ENCODE measurements at regions not wholly inside any gene's neighbourhood (a gene's known extent, or its start where the extent isn't known, plus 50 kb on each side); places are given as distances from the start of the nearest gene placed in this dataset.

DNA sequence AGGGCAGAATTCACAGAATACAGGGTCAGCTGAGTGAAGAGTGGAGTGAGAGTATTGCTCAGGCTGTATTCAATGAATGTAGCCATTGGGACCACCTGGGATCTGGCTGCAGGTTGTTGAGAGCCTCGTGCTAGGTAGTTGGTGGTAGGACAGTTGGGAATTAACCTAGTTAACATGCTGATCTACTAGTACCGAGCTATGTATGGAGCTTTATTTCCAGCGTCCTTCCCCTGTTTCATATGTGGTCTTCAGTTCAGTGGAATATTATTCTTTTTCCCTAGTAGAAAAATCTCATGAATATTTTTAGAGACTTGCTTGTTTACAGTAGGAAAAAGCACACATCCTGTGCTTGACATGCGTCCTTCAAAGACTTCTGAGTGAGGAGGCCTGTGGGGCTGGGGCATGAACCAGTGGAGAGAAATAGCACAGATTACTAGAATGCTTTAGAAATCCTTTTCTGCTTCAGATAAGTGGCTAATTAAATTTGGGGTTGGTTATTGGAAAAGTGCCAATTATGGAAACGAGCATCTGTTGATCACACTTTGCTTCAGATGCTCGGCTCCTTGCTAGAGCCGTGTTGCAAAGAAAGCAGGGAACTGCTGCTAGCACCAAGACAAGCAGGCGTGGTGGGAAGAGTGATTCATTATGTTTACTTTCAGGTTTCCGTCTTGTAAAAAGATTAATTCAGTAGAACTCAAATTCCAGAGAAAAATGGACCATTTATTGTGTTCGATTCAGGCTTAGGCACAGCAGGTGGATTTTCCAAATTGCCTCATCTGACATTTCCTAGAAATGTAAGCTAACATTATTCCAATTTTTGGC is 53.6 kb downstream of the ARF6 start:
- no peaks in the 10 kb centered on the region for H3K27me3 ChIP-seq (ENCODE audit: control insufficient read depth in 5 of 5, insufficient read depth in 4 of 5, low read length in 5 of 5)
- H3K4me1 ChIP-seq (ENCODE audit: control insufficient read depth in 5 of 5, insufficient read depth in 5 of 5, low read length in 5 of 5), result peaks cover 1 to 22% (median 9%) of the 10 kb centered on the region in 5 donors
- no peaks in the 10 kb centered on the region for H3K36me3 ChIP-seq (ENCODE audit: control insufficient read depth in 5 of 5, insufficient read depth in 5 of 5, low read length in 5 of 5)
- no peak overlapping the region for H3K27ac ChIP-seq (ENCODE audit: low read depth, low read length)
- no peaks in the 10 kb centered on the region for H3K9me3 ChIP-seq (ENCODE audit: control insufficient read depth in 5 of 5, low read length in 5 of 5)
- no peak overlapping the region for H3K9ac ChIP-seq (ENCODE audit: low read length in 5 of 5)
- no peak overlapping the region for H3K4me3 ChIP-seq (ENCODE audit: low read depth in 1 of 5, low read length in 5 of 5)

DNA sequence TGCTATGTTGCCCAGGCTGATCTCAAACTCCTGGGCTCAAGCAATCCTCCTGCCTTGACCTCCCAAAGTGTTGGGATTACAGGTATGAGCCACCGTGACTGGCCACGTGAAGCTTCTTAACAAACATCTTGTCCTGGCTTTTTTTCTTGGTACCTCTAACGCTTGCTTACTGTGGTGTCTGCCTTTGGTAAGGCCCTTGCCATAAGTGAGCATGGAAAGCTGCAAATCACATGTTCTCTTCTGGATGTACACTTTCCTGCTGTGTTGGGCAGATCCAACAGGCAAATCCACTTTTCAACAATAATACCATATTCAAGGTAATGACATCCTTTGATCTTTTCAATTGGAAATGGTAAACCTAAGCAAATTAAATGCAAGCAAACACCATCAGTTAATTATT is 54.6 kb downstream of the ARF6 start:
- H3K9me3 ChIP-seq (ENCODE audit: control insufficient read depth in 5 of 5, low read length in 5 of 5), result no peaks in the 10 kb centered on the region
- peaks cover 6 to 31% (median 19%) of the 10 kb centered on the region in 5 donors for H3K4me1 ChIP-seq (ENCODE audit: control insufficient read depth in 5 of 5, insufficient read depth in 5 of 5, low read length in 5 of 5)
- H3K36me3 ChIP-seq (ENCODE audit: control insufficient read depth in 5 of 5, insufficient read depth in 5 of 5, low read length in 5 of 5), result no peaks in the 10 kb centered on the region
- no peak overlapping the region for H3K9ac ChIP-seq (ENCODE audit: low read length in 5 of 5)
- no peak overlapping the region for H3K4me3 ChIP-seq (ENCODE audit: low read depth in 1 of 5, low read length in 5 of 5)
- no peak overlapping the region for H3K27ac ChIP-seq (ENCODE audit: low read depth, low read length)
- H3K27me3 ChIP-seq (ENCODE audit: control insufficient read depth in 5 of 5, insufficient read depth in 4 of 5, low read length in 5 of 5), result no peaks in the 10 kb centered on the region

DNA sequence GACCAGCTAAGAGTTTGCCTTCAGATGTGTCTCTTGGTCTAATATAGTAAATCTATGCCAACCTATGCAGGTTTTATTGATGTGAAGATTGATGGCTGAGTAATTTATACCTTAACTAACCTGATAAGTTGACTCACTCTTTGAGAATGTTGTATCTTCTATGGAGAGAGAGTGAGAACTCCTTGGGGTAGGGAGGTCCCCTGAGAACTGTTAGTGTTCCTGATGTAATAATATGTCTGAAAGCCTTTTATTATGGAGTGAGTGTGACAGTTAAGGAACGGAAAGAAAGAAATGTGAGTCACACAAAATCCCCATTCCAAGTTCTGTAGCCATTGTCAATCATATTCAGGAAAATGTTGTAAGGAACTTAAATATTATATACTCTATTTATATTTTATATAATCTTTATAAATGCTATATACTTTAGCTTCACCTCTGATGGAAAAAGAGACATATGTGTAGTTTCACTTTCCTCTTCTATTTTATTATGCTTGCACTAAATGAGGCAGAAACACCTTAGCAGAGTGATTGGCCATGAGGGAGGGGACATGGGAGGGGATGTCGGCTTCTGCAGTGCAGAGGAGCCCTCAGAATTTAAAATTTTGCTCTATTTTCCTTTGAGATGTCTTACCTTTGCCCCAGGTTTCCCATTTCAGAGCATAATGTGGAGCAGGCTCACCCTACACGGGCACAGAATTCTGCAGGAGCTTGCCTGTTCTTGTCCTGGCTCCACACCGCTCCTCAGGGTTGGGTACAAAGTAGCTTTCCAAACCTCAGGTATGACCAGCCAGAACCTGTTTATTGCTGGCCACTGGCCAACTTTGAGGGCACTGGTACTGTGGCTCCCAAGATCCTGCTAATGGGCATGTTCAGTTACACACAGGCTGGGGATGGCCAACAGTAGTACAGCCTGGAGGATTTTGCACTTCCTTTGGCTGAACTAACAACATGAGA is 57.7 kb downstream of the ARF6 start:
- no peak overlapping the region for H3K4me3 ChIP-seq (ENCODE audit: low read depth in 1 of 5, low read length in 5 of 5)
- H3K36me3 ChIP-seq (ENCODE audit: control insufficient read depth in 5 of 5, insufficient read depth in 5 of 5, low read length in 5 of 5), result no peaks in the 10 kb centered on the region
- H3K4me1 ChIP-seq (ENCODE audit: control insufficient read depth in 5 of 5, insufficient read depth in 5 of 5, low read length in 5 of 5), result peaks cover 6 to 32% (median 22%) of the 10 kb centered on the region in 5 donors
- no peak overlapping the region for H3K27ac ChIP-seq (ENCODE audit: low read depth, low read length)
- no peak overlapping the region for H3K9ac ChIP-seq (ENCODE audit: low read length in 5 of 5)
- no peaks in the 10 kb centered on the region for H3K27me3 ChIP-seq (ENCODE audit: control insufficient read depth in 5 of 5, insufficient read depth in 4 of 5, low read length in 5 of 5)
- H3K9me3 ChIP-seq (ENCODE audit: control insufficient read depth in 5 of 5, low read length in 5 of 5), result no peaks in the 10 kb centered on the region

DNA sequence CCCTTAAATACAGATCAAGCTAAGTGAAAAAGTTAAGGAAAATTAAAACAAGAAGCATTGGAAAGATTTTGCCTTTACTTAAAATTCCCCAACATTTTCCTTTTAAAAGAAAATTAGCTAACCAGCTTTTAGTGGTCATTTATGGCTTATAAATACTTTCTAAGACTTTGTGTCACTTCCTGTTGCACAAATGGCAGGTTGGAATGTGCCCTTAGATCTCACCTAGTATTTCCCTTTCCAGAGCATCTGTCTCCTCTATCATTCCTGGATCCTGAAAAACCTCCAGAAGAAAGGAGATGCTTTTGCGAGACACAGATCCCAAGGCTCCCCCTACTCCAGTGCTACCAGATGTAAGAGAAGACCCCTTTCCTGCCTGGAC is 58.3 kb downstream of the ARF6 start:
- Histone ChIP-seq H3K9ac (ENCODE audit: low read length in 5 of 5) (no peak overlapping the region), H3K36me3 (ENCODE audit: control insufficient read depth in 5 of 5, insufficient read depth in 5 of 5, low read length in 5 of 5) (no peaks in the 10 kb centered on the region), H3K27me3 (ENCODE audit: control insufficient read depth in 5 of 5, insufficient read depth in 4 of 5, low read length in 5 of 5) (no peaks in the 10 kb centered on the region), H3K4me1 (ENCODE audit: control insufficient read depth in 5 of 5, insufficient read depth in 5 of 5, low read length in 5 of 5) (peaks cover 6 to 32% (median 19%) of the 10 kb centered on the region in 5 donors), H3K4me3 (ENCODE audit: low read depth in 1 of 5, low read length in 5 of 5) (no peak overlapping the region), H3K27ac (ENCODE audit: low read depth, low read length) (no peak overlapping the region), H3K9me3 (ENCODE audit: control insufficient read depth in 5 of 5, low read length in 5 of 5) (no peaks in the 10 kb centered on the region)

DNA sequence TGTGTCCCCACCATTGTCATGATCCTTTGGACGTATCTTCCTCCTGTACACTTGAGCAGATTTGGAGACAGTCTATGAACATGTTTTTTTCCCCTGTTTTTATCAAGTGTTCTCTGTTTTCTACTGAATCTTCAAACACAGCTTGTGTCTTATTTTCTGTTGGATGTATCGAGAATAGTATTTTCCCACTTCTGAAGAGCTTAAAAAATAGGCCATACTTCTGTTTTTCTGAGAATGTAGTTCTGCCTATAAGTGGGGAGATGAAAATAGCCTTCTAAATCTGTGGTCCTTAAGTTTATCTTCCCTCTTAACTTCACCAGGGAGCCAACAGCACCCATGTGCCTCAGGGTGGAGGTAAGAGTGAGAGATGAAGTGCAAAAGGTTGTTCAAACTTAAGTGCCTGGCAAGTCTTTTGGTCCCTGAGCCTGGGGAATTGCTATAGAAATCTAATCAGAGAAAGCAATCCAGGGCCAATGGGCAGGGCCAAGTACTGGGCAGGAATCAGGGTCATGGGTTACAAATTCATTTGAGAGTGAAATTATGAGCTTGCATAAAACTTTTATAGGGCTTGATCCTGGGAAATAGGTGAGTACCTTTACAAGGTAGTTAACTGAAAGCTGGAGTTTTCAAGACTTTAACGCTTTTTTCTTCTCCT is 58.9 kb downstream of the ARF6 start:
- Histone ChIP-seq H3K27ac (ENCODE audit: low read depth, low read length) (no peak overlapping the region), H3K9ac (ENCODE audit: low read length in 5 of 5) (no peak overlapping the region), H3K9me3 (ENCODE audit: control insufficient read depth in 5 of 5, low read length in 5 of 5) (no peaks in the 10 kb centered on the region), H3K36me3 (ENCODE audit: control insufficient read depth in 5 of 5, insufficient read depth in 5 of 5, low read length in 5 of 5) (no peaks in the 10 kb centered on the region), H3K4me3 (ENCODE audit: low read depth in 1 of 5, low read length in 5 of 5) (no peak overlapping the region), H3K27me3 (ENCODE audit: control insufficient read depth in 5 of 5, insufficient read depth in 4 of 5, low read length in 5 of 5) (no peaks in the 10 kb centered on the region), H3K4me1 (ENCODE audit: control insufficient read depth in 5 of 5, insufficient read depth in 5 of 5, low read length in 5 of 5) (peaks cover 4 to 27% (median 16%) of the 10 kb centered on the region in 5 donors)

DNA sequence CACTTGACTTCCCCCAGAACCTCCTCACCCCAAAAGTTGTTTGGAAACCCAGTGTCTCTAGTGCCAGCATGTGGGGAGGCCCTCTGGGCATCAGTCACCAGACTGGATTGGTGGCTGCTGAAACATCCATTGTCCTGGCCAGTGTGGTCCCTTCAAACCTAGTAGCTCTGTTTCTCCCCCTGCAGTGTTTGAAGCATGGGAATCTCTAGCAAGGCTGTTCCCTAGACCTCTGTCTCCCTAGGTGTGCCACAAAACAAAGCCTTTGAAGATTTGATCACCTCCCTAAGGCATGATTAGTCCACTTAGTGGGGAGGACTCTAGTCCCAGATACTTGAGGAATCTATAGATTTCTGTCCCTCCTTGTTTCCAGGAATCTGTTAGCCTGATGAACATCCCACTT is 60.3 kb downstream of the ARF6 start:
- no peaks in the 10 kb centered on the region for H3K27me3 ChIP-seq (ENCODE audit: control insufficient read depth in 5 of 5, insufficient read depth in 4 of 5, low read length in 5 of 5)
- H3K9ac ChIP-seq (ENCODE audit: low read length in 5 of 5), result no peak overlapping the region
- H3K27ac ChIP-seq (ENCODE audit: low read depth, low read length), result no peak overlapping the region

DNA sequence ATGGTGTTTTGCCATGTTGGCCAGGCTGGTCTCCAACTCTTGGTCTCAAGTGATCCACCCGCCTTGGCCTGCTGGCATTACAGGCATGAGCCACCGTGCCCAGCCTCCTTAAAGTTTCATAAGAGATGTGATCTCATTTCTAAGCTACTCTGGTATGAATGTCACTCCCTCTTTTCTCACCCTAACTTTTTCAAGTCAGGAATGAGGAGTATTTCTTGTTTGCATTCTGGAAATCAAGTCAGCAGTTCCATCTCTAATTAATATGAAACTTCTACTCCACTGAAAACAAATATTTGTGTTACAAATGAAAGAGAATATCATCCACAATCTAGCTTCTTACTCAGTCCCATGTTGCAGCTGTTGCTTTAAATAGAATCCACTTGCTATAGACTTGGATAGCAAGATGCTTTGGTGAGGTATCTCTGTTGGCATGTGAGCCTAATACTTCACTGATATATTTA is 61.3 kb downstream of the ARF6 start:
- H3K4me3 ChIP-seq (ENCODE audit: low read depth in 1 of 5, low read length in 5 of 5), result no peak overlapping the region
- H3K4me1 ChIP-seq (ENCODE audit: control insufficient read depth in 5 of 5, insufficient read depth in 5 of 5, low read length in 5 of 5), result peaks cover 4 to 26% (median 14%) of the 10 kb centered on the region in 5 donors
- H3K27me3 ChIP-seq (ENCODE audit: control insufficient read depth in 5 of 5, insufficient read depth in 4 of 5, low read length in 5 of 5), result no peaks in the 10 kb centered on the region
- H3K27ac ChIP-seq (ENCODE audit: low read depth, low read length), result no peak overlapping the region
- no peaks in the 10 kb centered on the region for H3K36me3 ChIP-seq (ENCODE audit: control insufficient read depth in 5 of 5, insufficient read depth in 5 of 5, low read length in 5 of 5)
- H3K9ac ChIP-seq (ENCODE audit: low read length in 5 of 5), result no peak overlapping the region
- no peaks in the 10 kb centered on the region for H3K9me3 ChIP-seq (ENCODE audit: control insufficient read depth in 5 of 5, low read length in 5 of 5)

More for the DNA sequence above, 60.3 kb downstream of the ARF6 start:
- H3K36me3 ChIP-seq (ENCODE audit: control insufficient read depth in 5 of 5, insufficient read depth in 5 of 5, low read length in 5 of 5), result no peaks in the 10 kb centered on the region
- peaks cover 4 to 26% (median 14%) of the 10 kb centered on the region in 5 donors for H3K4me1 ChIP-seq (ENCODE audit: control insufficient read depth in 5 of 5, insufficient read depth in 5 of 5, low read length in 5 of 5)
- H3K4me3 ChIP-seq (ENCODE audit: low read depth in 1 of 5, low read length in 5 of 5), result no peak overlapping the region
- no peaks in the 10 kb centered on the region for H3K9me3 ChIP-seq (ENCODE audit: control insufficient read depth in 5 of 5, low read length in 5 of 5)

DNA sequence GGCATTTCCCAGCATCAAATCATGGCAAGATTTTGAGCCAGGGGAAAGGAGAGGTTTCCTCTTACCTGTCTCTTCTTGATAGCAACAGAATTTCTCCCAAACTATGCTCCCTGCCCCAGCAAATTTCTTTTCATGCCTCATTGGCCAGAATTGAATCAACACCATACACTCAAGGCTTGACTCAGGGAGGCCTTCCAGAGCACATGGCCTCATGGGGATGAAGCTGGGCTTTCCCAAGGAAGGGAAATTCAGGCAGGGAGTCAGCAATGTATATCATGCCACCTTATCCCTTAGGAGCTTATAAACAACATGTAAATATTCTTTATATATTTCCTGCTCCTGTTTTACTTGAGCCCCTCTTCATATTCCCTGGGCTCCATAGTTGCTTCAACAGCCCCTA is 62.1 kb downstream of the ARF6 start:
- no peaks in the 10 kb centered on the region for H3K9me3 ChIP-seq (ENCODE audit: control insufficient read depth in 5 of 5, low read length in 5 of 5)
- no peak overlapping the region for H3K27ac ChIP-seq (ENCODE audit: low read depth, low read length)

DNA sequence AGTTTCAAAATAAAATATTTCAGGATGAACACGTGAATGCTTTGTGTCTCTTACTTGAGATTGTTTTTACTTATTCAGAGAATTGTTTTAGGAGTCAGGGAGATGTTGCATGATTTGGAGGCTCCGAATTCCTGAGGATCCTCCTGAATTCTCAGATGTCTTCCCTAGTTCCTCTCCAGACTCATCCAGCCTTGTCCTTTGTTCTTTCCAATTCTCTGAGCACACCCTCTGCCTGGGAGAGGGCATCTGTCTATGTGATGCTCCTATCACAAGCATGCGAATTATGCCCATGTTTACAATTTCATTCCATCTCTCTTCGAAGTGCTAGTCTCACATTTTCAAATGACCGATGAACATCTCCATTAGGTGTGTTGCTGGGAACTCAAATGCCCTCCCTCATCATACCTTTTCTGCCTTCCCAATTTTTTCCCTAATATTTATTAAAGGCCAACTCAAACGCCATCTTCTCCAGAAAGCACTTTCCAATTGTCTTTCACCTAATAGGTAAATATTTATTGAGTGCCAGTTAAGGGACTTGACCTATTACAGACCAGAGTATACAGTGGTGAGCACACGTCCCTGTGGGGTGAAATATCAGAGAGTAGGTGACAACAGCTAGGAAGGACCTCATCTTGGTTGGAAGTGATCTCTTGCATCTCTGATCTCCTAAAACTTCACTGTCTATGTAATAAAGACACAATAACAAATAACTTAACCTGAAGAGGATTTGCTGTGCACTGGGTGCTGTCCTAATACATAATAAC is 64.4 kb downstream of the ARF6 start:
- H3K27ac ChIP-seq (ENCODE audit: low read depth, low read length), result no peak overlapping the region

More for the DNA sequence above, 62.1 kb downstream of the ARF6 start:
- H3K36me3 ChIP-seq (ENCODE audit: control insufficient read depth in 5 of 5, insufficient read depth in 5 of 5, low read length in 5 of 5), result no peaks in the 10 kb centered on the region
- H3K4me1 ChIP-seq (ENCODE audit: control insufficient read depth in 5 of 5, insufficient read depth in 5 of 5, low read length in 5 of 5), result peaks cover 4 to 26% (median 14%) of the 10 kb centered on the region in 5 donors
- no peak overlapping the region for H3K4me3 ChIP-seq (ENCODE audit: low read depth in 1 of 5, low read length in 5 of 5)
- no peak overlapping the region for H3K9ac ChIP-seq (ENCODE audit: low read length in 5 of 5)
- H3K27me3 ChIP-seq (ENCODE audit: control insufficient read depth in 5 of 5, insufficient read depth in 4 of 5, low read length in 5 of 5), result no peaks in the 10 kb centered on the region

More for the DNA sequence above, 64.4 kb downstream of the ARF6 start:
- Histone ChIP-seq H3K36me3 (ENCODE audit: control insufficient read depth in 5 of 5, insufficient read depth in 5 of 5, low read length in 5 of 5) (no peaks in the 10 kb centered on the region), H3K9me3 (ENCODE audit: control insufficient read depth in 5 of 5, low read length in 5 of 5) (no peaks in the 10 kb centered on the region), H3K27me3 (ENCODE audit: control insufficient read depth in 5 of 5, insufficient read depth in 4 of 5, low read length in 5 of 5) (no peaks in the 10 kb centered on the region), H3K9ac (ENCODE audit: low read length in 5 of 5) (no peak overlapping the region), H3K4me1 (ENCODE audit: control insufficient read depth in 5 of 5, insufficient read depth in 5 of 5, low read length in 5 of 5) (peaks cover 2 to 15% (median 3%) of the 10 kb centered on the region in 5 donors), H3K4me3 (ENCODE audit: low read depth in 1 of 5, low read length in 5 of 5) (no peak overlapping the region)

Data from subcutaneous abdominal adipose tissue (tissue), 5 donors.